ENCODE measurements at regions not wholly inside any gene's neighbourhood (a gene's known extent, or its start where the extent isn't known, plus 50 kb on each side); places are given as distances from the start of the nearest gene placed in this dataset.
"Not testable (repeated sequence)": the region's sequence is repeated elsewhere in the genome, so short reads cannot be mapped to it uniquely, and the experiment has no call there.

DNA sequence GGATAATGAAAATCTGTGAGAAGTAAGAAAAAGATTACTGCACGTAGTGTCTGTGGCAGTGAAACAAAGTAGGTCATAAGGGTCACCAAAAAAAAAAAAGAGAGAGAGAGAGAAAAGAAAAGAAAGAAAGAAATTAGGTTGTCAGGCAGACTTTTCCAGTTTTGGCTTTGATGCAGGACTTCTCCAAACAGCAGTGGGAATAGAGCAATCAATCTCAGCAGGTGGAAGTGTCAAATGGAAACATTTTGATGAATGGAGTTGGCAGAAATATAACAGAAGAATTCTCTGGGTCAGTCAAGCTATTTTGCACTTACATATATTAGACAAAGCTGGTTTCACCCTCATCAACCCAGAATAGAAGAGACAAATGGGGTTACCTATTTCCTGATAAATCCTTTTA lies 745.8 kb downstream of the SLC6A15 start:
- no peaks in the 10 kb centered on the region for H3K27me3 ChIP-seq (ENCODE audit: insufficient read depth, low read length)
- H2AFZ ChIP-seq (ENCODE audit: low read depth, low read length): no peak overlapping the region
- no peaks in the 10 kb centered on the region for H3K9me3 ChIP-seq (ENCODE audit: low read length)
- no peaks in the 10 kb centered on the region for H3K36me3 ChIP-seq (ENCODE audit: insufficient read depth, low read length)
- H3K4me3 ChIP-seq (ENCODE audit: low read length): no peak overlapping the region
- peaks cover 18% of the 10 kb centered on the region for H3K4me1 ChIP-seq (ENCODE audit: insufficient read depth, low read length)

DNA sequence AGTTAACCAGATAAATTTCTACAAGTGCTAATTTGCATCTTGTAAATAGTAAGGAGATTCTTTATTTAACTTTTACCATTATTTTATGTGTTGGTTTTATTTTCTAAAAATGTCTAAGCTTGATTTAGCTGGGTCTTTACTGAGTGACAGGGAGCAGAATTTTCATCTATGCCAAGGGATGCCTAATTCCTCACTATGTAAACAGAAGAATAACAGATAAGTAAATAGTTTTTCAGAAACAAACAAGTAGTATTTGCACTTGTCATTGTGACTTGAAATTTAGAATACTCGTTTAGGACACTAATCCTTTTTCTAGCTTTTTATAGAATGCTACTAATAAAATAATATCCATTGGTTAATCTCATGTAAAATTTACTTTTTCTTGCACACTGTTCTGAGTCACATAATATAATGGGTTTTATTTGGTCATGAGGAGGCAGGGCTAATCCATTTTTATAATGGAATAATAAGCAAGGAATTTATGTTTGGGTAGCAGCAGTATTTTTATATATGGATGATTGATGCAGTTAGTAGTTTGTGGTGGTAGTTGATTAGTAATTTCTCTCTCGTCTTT lies 746.5 kb downstream of the SLC6A15 start:
- Histone ChIP-seq H3K9me3 (ENCODE audit: low read length) (no peaks in the 10 kb centered on the region), H3K4me1 (ENCODE audit: insufficient read depth, low read length) (peaks cover 18% of the 10 kb centered on the region), H2AFZ (ENCODE audit: low read depth, low read length) (no peak overlapping the region), H3K4me3 (ENCODE audit: low read length) (no peak overlapping the region), H3K36me3 (ENCODE audit: insufficient read depth, low read length) (no peaks in the 10 kb centered on the region), H3K27me3 (ENCODE audit: insufficient read depth, low read length) (no peaks in the 10 kb centered on the region)

- no peak overlapping the region for H3K4me3 ChIP-seq (ENCODE audit: low read length)
- H3K4me1 ChIP-seq (ENCODE audit: insufficient read depth, low read length): peaks cover under 1% of the 10 kb centered on the region
- H2AFZ ChIP-seq (ENCODE audit: low read depth, low read length): no peak overlapping the region
- H3K27me3 ChIP-seq (ENCODE audit: insufficient read depth, low read length): no peaks in the 10 kb centered on the region
- no peaks in the 10 kb centered on the region for H3K9me3 ChIP-seq (ENCODE audit: low read length)
- H3K36me3 ChIP-seq (ENCODE audit: insufficient read depth, low read length): no peaks in the 10 kb centered on the region
Measured at GRCh38 chr12:84161296-84161695, 751.3 kb downstream of the SLC6A15 start.

DNA sequence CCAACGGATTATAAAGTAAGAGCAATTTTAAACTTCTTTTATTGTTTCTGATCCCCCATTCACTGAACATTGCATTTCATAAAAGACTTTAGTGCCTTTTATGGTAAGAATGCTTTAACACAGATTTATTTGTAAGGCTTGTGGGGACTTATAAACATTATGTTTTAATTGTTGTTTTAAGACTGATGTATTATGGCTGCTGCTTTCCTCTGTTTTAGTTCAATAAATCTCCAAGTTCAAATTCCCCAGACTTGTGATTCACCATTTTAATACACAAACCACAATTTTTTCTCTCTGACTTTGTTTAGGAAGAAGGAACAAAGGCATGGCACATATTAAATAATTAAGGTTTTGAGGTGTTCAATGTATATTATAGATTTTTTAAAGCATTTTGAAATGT lies 753.3 kb downstream of the SLC6A15 start:
- no peaks in the 10 kb centered on the region for H3K4me1 ChIP-seq (ENCODE audit: insufficient read depth, low read length)
- no peak overlapping the region for H3K4me3 ChIP-seq (ENCODE audit: low read length)
- no peaks in the 10 kb centered on the region for H3K36me3 ChIP-seq (ENCODE audit: insufficient read depth, low read length)
- no peak overlapping the region for H2AFZ ChIP-seq (ENCODE audit: low read depth, low read length)
- no peaks in the 10 kb centered on the region for H3K27me3 ChIP-seq (ENCODE audit: insufficient read depth, low read length)
- no peaks in the 10 kb centered on the region for H3K9me3 ChIP-seq (ENCODE audit: low read length)

GRCh38 chr12:84157170-84157569 lies 755.4 kb downstream of the SLC6A15 start:
- Histone ChIP-seq H3K36me3 (ENCODE audit: insufficient read depth, low read length) (no peaks in the 10 kb centered on the region), H3K4me1 (ENCODE audit: insufficient read depth, low read length) (no peaks in the 10 kb centered on the region), H2AFZ (ENCODE audit: low read depth, low read length) (no peak overlapping the region), H3K27me3 (ENCODE audit: insufficient read depth, low read length) (no peaks in the 10 kb centered on the region), H3K4me3 (ENCODE audit: low read length) (no peak overlapping the region), H3K9me3 (ENCODE audit: low read length) (no peaks in the 10 kb centered on the region)

DNA sequence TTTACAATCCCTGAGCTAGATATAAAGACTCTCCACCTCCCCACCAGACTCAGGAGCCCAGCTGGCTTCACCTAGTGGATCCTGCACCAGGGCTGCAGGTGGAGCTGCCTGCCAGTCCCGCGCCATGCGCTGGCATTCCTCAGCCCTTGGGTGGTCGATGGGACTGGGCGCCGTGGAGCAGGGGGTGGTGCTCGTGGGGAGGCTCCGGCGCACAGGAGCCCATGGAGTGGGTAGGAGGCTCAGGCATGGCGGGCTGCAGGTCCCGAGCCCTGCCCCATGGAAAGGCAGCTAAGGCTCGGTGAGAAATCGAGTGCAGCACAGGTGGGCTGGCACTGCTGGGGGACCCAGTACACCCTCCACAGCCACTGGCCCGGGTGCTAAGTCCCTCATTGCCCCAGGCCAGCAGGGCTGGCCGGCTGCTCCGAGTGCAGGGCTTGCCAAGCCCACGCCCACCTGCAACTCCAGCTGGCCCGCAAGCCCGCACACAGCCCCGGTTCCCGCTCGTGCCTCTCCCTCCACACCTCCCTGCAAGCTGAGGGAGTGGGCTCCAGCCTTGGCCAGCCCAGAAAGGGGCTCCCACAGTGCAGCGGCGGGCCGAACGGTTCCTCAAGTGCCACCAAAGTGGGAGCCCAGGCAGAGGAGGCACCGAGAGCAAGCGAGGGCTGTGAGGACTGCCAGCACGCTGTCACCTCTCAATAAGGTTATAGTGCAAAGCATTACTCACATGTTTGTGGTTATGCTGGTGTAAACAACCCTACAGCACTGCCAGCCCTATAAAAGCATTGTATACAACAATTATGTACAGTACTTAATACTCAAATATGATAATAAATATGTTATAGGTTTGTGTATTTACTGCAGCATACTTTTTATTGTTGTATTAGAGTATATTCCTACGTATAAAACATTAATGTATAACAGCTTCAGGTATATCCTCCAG lies 757.3 kb downstream of the SLC6A15 start:
- H3K9me3 ChIP-seq (ENCODE audit: low read length); H3K27me3 ChIP-seq (ENCODE audit: insufficient read depth, low read length); H3K36me3 ChIP-seq (ENCODE audit: insufficient read depth, low read length); H3K4me1 ChIP-seq (ENCODE audit: insufficient read depth, low read length); H3K4me3 ChIP-seq (ENCODE audit: low read length); H2AFZ ChIP-seq (ENCODE audit: low read depth, low read length): not testable (repeated sequence)

DNA sequence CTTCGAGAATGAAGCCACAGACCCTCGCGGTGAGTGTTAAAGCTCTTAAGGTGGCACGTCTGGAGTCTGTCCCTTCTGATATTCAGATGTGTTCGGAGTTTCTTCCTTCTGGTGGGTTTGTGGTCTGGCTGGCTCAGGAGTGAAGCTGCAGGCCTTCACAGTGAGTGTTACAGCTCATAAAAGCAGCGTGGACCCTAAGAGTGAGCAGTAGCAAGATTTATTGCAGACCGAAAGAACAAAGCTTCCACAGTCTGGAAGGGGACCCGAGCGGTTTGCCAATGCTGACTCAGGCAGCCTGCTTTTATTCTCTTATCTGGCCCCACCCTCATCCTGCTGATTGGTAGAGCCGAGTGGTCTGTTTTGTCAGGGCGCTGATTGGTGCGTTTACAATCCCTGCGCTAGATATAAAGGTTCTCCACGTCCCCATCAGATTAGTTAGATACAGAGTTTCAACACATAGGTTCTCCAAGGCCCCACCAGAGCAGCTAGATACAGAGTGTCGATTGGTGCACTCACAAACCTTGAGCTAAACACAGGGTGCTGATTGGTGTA lies 758.1 kb downstream of the SLC6A15 start:
- H3K27me3 ChIP-seq (ENCODE audit: insufficient read depth, low read length); H3K9me3 ChIP-seq (ENCODE audit: low read length); H3K4me1 ChIP-seq (ENCODE audit: insufficient read depth, low read length); H2AFZ ChIP-seq (ENCODE audit: low read depth, low read length); H3K4me3 ChIP-seq (ENCODE audit: low read length); H3K36me3 ChIP-seq (ENCODE audit: insufficient read depth, low read length): not testable (repeated sequence)

- Histone ChIP-seq H2AFZ (ENCODE audit: low read depth, low read length) (no peak overlapping the region), H3K36me3 (ENCODE audit: insufficient read depth, low read length) (no peaks in the 10 kb centered on the region), H3K4me1 (ENCODE audit: insufficient read depth, low read length) (no peaks in the 10 kb centered on the region), H3K9me3 (ENCODE audit: low read length) (no peaks in the 10 kb centered on the region), H3K27me3 (ENCODE audit: insufficient read depth, low read length) (no peaks in the 10 kb centered on the region), H3K4me3 (ENCODE audit: low read length) (no peak overlapping the region)
Measured at GRCh38 chr12:84150201-84150600, 762.4 kb downstream of the SLC6A15 start.

DNA sequence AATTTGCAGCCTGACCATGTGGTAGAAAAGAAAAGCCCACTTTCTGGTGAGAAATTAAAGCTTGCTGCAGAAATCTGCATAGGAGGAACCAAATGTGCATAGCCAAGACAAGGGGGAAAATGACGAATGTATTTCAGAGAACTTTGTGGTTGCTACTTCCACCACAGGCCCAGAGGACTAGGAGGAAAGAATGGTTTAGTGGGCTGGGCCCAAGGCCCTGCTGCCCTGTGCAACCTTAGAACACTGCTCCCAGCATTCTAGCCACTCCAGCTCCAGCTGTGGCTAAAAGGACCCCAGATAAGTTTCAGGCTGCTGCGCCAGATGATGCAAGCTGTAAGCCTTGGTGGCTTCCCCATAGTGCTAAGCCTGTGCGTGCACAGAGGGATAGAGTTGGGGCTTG lies 764.3 kb downstream of the SLC6A15 start:
- H3K9me3 ChIP-seq (ENCODE audit: low read length): no peaks in the 10 kb centered on the region
- H3K4me1 ChIP-seq (ENCODE audit: insufficient read depth, low read length): no peaks in the 10 kb centered on the region
- H3K27me3 ChIP-seq (ENCODE audit: insufficient read depth, low read length): no peaks in the 10 kb centered on the region
- H3K4me3 ChIP-seq (ENCODE audit: low read length): no peak overlapping the region
- no peaks in the 10 kb centered on the region for H3K36me3 ChIP-seq (ENCODE audit: insufficient read depth, low read length)
- no peak overlapping the region for H2AFZ ChIP-seq (ENCODE audit: low read depth, low read length)

GRCh38 chr12:84136862-84137367 lies 775.7 kb downstream of the SLC6A15 start:
- Histone ChIP-seq H3K4me3 (ENCODE audit: low read length) (no peak overlapping the region), H3K27me3 (ENCODE audit: insufficient read depth, low read length) (no peaks in the 10 kb centered on the region), H3K4me1 (ENCODE audit: insufficient read depth, low read length) (no peaks in the 10 kb centered on the region), H3K36me3 (ENCODE audit: insufficient read depth, low read length) (no peaks in the 10 kb centered on the region), H2AFZ (ENCODE audit: low read depth, low read length) (no peak overlapping the region), H3K9me3 (ENCODE audit: low read length) (no peaks in the 10 kb centered on the region)

DNA sequence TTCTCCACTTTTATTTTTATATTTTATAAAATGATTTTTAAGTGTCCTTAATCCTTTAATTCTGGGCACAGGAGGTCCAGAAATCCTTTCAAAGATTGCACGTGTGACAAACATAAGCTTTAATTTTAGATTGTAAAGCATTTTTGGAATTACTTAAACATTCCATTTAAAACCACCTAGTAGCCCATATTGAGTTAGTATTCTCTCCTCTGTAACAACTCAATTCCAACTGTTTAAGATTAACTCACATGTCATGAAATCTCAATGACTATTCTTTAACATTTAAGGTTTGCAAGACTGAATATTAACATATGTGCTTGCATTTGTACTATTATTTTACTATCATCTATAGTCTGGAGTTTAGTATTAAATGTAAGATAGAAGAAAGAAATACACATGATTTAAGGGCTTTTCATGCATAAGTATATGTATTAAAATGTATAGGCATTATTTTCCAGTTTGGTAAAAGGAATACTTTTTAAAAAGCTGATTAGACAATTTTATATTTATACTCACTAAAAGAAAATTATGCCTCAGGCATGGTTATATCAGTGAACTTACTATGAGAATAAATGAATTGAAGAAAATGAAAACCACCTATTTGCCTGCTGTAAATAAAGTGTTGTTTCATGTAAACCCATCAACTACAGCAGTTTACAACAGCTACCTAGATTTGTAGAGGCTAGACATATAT lies 776.9 kb downstream of the SLC6A15 start:
- H3K27me3 ChIP-seq (ENCODE audit: insufficient read depth, low read length): no peaks in the 10 kb centered on the region
- no peaks in the 10 kb centered on the region for H3K4me1 ChIP-seq (ENCODE audit: insufficient read depth, low read length)
- H3K4me3 ChIP-seq (ENCODE audit: low read length): no peak overlapping the region
- no peaks in the 10 kb centered on the region for H3K36me3 ChIP-seq (ENCODE audit: insufficient read depth, low read length)
- H3K9me3 ChIP-seq (ENCODE audit: low read length): no peaks in the 10 kb centered on the region
- no peak overlapping the region for H2AFZ ChIP-seq (ENCODE audit: low read depth, low read length)

DNA sequence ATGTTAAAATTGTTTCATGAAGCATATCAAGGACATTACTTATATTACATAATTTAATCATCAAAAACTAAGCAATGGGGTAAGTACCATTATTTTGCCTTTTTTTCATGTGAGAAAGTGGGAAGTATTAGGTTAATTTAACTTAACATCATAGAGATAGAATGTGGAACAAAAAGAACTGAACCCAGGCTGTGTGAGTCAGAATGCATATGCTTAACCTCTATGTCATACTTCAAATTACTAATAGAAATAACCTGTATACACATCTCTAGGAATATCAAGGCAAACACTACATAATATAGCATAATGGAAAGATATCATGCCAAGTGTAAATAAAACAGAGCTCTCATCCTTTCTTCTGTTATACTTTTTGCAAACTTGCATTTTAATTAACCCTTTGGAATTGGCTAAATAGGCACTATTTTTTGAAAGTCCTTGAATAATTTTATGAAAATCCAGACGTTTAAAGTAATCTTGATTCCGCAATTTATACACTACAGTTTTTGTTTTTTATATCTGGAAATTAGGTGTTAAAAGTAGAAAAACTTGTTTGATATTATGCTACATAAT lies 777.7 kb downstream of the SLC6A15 start:
- H2AFZ ChIP-seq (ENCODE audit: low read depth, low read length): no peak overlapping the region
- no peaks in the 10 kb centered on the region for H3K4me1 ChIP-seq (ENCODE audit: insufficient read depth, low read length)
- no peaks in the 10 kb centered on the region for H3K9me3 ChIP-seq (ENCODE audit: low read length)
- H3K36me3 ChIP-seq (ENCODE audit: insufficient read depth, low read length): no peaks in the 10 kb centered on the region
- H3K27me3 ChIP-seq (ENCODE audit: insufficient read depth, low read length): no peaks in the 10 kb centered on the region
- no peak overlapping the region for H3K4me3 ChIP-seq (ENCODE audit: low read length)

DNA sequence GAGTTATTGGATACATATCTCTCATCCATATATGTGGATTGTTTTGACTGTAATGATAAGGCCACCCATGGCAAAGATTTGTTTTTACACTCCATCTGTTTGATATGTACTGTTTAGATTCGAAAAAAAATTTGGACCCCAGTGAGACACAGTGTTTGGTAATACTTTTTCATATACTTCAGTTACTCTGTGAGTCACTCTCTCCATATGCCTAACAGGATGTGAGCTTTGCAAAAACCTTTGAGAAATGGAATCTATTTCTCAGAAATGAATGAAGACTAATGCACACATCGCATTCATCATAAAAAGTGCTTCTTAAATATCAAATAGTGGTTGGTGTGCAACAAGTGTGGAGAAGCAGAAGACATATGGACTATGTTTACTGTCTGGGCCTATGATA lies 781.5 kb downstream of the SLC6A15 start:
- Histone ChIP-seq H3K27me3 (ENCODE audit: insufficient read depth, low read length) (no peaks in the 10 kb centered on the region), H3K36me3 (ENCODE audit: insufficient read depth, low read length) (no peaks in the 10 kb centered on the region), H2AFZ (ENCODE audit: low read depth, low read length) (no peak overlapping the region), H3K9me3 (ENCODE audit: low read length) (no peaks in the 10 kb centered on the region), H3K4me1 (ENCODE audit: insufficient read depth, low read length) (no peaks in the 10 kb centered on the region), H3K4me3 (ENCODE audit: low read length) (no peak overlapping the region)

All from neuron (in vitro differentiated cells).